SK-N-MC (cell line): ENCODE measurements at regions not wholly inside any gene's neighbourhood (a gene's known extent, or its start where the extent isn't known, plus 50 kb on each side); places are given as distances from the start of the nearest gene placed in this dataset.

Source experiments
- EZH2 ChIP-seq: fragments of 200-600 bp; sonication (generic); IDR thresholded peaks from one replicate; pipeline ENCODE4 v1.6.1; 2017; ENCODE audit warnings: antibody characterized with exemption
- POLR2AphosphoS5 ChIP-seq: IDR thresholded peaks from 2 replicates; pipeline ENCODE4 v1.6.1; 2012; ENCODE audit warnings: mild to moderate bottlenecking, low read depth, low read length, borderline replicate concordance

- TF ChIP-seq EZH2 (no peak), POLR2AphosphoS5 (no peak)
Observed at GRCh38 chr1:59158321-59158720, 138.6 kb upstream of the FGGY start.
